K562 (cell line): ENCODE measurements at regions not wholly inside any gene's neighbourhood (a gene's known extent, or its start where the extent isn't known, plus 50 kb on each side); places are given as distances from the start of the nearest gene placed in this dataset.

Experiments used
- CBX1 ChIP-seq: sonication (generic); IDR thresholded peaks from 2 replicates; pipeline ENCODE4 v1.6.1; 2016; ENCODE audit warnings: antibody characterized with exemption, low read depth, mild to moderate bottlenecking
- CC2D1A ChIP-seq: fragments of 450-650 bp; IDR thresholded peaks from 2 replicates; pipeline ENCODE4 v1.6.1; 2017; ENCODE audit warnings: mild to moderate bottlenecking
- FOXP1 ChIP-seq: sonication (generic); formaldehyde crosslinking; IDR thresholded peaks from 2 replicates; pipeline ENCODE4 v1.8.0; 2022; ENCODE audit warnings: mild to moderate bottlenecking, missing genetic modification reagents
- ZNF778 ChIP-seq: fragments of 450-650 bp; formaldehyde crosslinking; IDR thresholded peaks from 2 replicates; pipeline ENCODE4 v1.4.0; 2020; ENCODE audit warnings: mild to moderate bottlenecking, moderate library complexity
- TF ChIP-seq, protein P1 (sequence below): fragments of 450-650 bp; IDR thresholded peaks from 2 replicates; pipeline ENCODE4 v1.6.1; 2016; ENCODE audit warnings: mild to moderate bottlenecking, moderate library complexity

DNA sequence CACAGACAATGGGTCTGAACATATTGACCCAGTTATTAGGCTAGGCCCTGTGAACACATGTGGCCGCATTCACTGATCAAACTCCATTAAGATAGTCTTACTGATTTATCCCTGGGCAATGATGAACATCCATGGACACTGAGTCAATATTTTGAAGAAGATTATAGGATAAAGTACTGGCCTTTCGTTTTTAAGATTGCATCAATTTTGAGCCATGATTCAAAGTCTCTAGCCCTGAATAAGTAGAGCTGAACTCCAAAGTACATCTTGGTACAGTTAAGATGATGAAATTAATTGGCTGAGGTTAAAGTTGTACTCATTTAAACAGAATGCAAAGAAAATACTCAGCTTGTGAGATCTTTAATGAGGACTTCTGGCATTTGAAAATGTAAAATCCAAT is 1581.9 kb downstream of the EFNB2 start (continued):
- no peak for TF ChIP-seq CC2D1A
- no peak for TF ChIP-seq CBX1
- TF ChIP-seq FOXP1 (CRISPR knock-in tag): no peak
- TF ChIP-seq ZNF778 (CRISPR knock-in tag): no peak
- TF ChIP-seq, protein P1, sequence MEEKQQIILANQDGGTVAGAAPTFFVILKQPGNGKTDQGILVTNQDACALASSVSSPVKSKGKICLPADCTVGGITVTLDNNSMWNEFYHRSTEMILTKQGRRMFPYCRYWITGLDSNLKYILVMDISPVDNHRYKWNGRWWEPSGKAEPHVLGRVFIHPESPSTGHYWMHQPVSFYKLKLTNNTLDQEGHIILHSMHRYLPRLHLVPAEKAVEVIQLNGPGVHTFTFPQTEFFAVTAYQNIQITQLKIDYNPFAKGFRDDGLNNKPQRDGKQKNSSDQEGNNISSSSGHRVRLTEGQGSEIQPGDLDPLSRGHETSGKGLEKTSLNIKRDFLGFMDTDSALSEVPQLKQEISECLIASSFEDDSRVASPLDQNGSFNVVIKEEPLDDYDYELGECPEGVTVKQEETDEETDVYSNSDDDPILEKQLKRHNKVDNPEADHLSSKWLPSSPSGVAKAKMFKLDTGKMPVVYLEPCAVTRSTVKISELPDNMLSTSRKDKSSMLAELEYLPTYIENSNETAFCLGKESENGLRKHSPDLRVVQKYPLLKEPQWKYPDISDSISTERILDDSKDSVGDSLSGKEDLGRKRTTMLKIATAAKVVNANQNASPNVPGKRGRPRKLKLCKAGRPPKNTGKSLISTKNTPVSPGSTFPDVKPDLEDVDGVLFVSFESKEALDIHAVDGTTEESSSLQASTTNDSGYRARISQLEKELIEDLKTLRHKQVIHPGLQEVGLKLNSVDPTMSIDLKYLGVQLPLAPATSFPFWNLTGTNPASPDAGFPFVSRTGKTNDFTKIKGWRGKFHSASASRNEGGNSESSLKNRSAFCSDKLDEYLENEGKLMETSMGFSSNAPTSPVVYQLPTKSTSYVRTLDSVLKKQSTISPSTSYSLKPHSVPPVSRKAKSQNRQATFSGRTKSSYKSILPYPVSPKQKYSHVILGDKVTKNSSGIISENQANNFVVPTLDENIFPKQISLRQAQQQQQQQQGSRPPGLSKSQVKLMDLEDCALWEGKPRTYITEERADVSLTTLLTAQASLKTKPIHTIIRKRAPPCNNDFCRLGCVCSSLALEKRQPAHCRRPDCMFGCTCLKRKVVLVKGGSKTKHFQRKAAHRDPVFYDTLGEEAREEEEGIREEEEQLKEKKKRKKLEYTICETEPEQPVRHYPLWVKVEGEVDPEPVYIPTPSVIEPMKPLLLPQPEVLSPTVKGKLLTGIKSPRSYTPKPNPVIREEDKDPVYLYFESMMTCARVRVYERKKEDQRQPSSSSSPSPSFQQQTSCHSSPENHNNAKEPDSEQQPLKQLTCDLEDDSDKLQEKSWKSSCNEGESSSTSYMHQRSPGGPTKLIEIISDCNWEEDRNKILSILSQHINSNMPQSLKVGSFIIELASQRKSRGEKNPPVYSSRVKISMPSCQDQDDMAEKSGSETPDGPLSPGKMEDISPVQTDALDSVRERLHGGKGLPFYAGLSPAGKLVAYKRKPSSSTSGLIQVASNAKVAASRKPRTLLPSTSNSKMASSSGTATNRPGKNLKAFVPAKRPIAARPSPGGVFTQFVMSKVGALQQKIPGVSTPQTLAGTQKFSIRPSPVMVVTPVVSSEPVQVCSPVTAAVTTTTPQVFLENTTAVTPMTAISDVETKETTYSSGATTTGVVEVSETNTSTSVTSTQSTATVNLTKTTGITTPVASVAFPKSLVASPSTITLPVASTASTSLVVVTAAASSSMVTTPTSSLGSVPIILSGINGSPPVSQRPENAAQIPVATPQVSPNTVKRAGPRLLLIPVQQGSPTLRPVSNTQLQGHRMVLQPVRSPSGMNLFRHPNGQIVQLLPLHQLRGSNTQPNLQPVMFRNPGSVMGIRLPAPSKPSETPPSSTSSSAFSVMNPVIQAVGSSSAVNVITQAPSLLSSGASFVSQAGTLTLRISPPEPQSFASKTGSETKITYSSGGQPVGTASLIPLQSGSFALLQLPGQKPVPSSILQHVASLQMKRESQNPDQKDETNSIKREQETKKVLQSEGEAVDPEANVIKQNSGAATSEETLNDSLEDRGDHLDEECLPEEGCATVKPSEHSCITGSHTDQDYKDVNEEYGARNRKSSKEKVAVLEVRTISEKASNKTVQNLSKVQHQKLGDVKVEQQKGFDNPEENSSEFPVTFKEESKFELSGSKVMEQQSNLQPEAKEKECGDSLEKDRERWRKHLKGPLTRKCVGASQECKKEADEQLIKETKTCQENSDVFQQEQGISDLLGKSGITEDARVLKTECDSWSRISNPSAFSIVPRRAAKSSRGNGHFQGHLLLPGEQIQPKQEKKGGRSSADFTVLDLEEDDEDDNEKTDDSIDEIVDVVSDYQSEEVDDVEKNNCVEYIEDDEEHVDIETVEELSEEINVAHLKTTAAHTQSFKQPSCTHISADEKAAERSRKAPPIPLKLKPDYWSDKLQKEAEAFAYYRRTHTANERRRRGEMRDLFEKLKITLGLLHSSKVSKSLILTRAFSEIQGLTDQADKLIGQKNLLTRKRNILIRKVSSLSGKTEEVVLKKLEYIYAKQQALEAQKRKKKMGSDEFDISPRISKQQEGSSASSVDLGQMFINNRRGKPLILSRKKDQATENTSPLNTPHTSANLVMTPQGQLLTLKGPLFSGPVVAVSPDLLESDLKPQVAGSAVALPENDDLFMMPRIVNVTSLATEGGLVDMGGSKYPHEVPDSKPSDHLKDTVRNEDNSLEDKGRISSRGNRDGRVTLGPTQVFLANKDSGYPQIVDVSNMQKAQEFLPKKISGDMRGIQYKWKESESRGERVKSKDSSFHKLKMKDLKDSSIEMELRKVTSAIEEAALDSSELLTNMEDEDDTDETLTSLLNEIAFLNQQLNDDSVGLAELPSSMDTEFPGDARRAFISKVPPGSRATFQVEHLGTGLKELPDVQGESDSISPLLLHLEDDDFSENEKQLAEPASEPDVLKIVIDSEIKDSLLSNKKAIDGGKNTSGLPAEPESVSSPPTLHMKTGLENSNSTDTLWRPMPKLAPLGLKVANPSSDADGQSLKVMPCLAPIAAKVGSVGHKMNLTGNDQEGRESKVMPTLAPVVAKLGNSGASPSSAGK: no peak
